RWPE2 (cell line): ENCODE measurements at regions not wholly inside any gene's neighbourhood (a gene's known extent, or its start where the extent isn't known, plus 50 kb on each side); places are given as distances from the start of the nearest gene placed in this dataset.

Experiments used
- ATAC-seq: fragments of 200-7000 bp; cut with Tn5 transposase; 3 replicates; pipeline ENCODE4 v1.9.1; 2021; ENCODE audit warnings: low read depth
- DNase-seq: peaks from one replicate; pipeline ENCODE4 v3.0.0-alpha.2; 2020; ENCODE audit warnings: low spot score
- H3K27ac ChIP-seq: fragments of 450-650 bp; 2 replicates; pipeline ENCODE4 v1.5.1; 2017; ENCODE audit warnings: mild to moderate bottlenecking; ENCODE audit not compliant: poor library complexity, severe bottlenecking
- H3K27me3 ChIP-seq: fragments of 250-450 bp; sonication (Bioruptor Pico); 2 replicates; pipeline ENCODE4 v1.5.1; 2021; ENCODE audit warnings: mild to moderate bottlenecking, moderate library complexity; ENCODE audit not compliant: insufficient read depth, poor library complexity, severe bottlenecking
- H3K36me3 ChIP-seq: fragments of 250-450 bp; sonication (Bioruptor Pico); 2 replicates; pipeline ENCODE4 v1.5.1; 2020; ENCODE audit warnings: low read depth, mild to moderate bottlenecking, moderate library complexity
- H3K4me1 ChIP-seq: fragments of 250-450 bp; sonication (Bioruptor Pico); 2 replicates; pipeline ENCODE4 v1.5.1; 2021; ENCODE audit warnings: mild to moderate bottlenecking, moderate library complexity; ENCODE audit not compliant: insufficient read depth, poor library complexity, severe bottlenecking
- H3K4me3 ChIP-seq: fragments of 250-450 bp; sonication (Bioruptor Pico); 2 replicates; pipeline ENCODE4 v1.5.1; 2021; ENCODE audit warnings: mild to moderate bottlenecking, moderate library complexity; ENCODE audit not compliant: severe bottlenecking
- H3K9me3 ChIP-seq: fragments of 250-450 bp; sonication (Bioruptor Pico); 2 replicates; pipeline ENCODE4 v1.5.1; 2021; ENCODE audit warnings: mild to moderate bottlenecking, moderate library complexity; ENCODE audit not compliant: severe bottlenecking
- TF ChIP-seq, protein P1 (sequence below): fragments of 450-650 bp; IDR thresholded peaks from one replicate; pipeline ENCODE4 v1.5.1; 2017; ENCODE audit warnings: mild to moderate bottlenecking, moderate library complexity; ENCODE audit not compliant: poor library complexity, severe bottlenecking

DNA sequence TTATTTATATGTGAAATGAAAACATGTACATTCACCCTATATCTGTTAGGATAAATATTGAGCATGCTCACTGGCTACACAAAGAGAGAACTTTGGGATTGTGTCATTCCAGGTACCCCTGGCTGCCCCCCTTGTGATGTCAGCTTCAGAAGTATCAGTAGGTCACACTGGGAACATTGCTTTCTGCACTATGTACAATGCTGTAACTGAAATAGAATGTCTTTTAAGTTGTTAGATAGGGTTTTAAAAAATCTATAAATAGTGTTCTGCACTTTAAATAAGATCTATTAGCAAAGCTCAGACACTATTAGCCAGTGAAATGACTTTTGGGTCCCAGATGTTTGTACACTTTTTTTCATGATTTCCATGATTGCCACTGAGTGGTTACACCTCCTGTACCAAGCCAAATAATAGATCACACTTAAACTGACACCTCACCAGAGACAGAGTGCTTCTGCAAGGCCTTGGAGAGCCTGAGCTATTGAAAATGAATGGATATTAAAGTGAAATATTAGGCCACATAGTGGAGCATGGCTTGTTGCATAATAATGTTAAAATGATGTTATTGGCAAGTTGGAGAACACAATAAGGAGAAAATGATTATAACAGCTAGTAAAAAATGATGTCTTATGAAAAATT lies 297.0 kb upstream of the NXPH2 start:
- H3K4me1 ChIP-seq, result no peaks in the 10 kb centered on the region
- no peaks in the 10 kb centered on the region for H3K27me3 ChIP-seq
- no peaks in the 10 kb centered on the region for H3K36me3 ChIP-seq
- H3K9me3 ChIP-seq, result no peaks in the 10 kb centered on the region
- DNase-seq (no peak), ATAC-seq (no peak)
- H3K27ac ChIP-seq, result no peak overlapping the region
- H3K4me3 ChIP-seq, result no peak overlapping the region
- TF ChIP-seq, protein P1, sequence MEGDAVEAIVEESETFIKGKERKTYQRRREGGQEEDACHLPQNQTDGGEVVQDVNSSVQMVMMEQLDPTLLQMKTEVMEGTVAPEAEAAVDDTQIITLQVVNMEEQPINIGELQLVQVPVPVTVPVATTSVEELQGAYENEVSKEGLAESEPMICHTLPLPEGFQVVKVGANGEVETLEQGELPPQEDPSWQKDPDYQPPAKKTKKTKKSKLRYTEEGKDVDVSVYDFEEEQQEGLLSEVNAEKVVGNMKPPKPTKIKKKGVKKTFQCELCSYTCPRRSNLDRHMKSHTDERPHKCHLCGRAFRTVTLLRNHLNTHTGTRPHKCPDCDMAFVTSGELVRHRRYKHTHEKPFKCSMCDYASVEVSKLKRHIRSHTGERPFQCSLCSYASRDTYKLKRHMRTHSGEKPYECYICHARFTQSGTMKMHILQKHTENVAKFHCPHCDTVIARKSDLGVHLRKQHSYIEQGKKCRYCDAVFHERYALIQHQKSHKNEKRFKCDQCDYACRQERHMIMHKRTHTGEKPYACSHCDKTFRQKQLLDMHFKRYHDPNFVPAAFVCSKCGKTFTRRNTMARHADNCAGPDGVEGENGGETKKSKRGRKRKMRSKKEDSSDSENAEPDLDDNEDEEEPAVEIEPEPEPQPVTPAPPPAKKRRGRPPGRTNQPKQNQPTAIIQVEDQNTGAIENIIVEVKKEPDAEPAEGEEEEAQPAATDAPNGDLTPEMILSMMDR, result no peak

DNA sequence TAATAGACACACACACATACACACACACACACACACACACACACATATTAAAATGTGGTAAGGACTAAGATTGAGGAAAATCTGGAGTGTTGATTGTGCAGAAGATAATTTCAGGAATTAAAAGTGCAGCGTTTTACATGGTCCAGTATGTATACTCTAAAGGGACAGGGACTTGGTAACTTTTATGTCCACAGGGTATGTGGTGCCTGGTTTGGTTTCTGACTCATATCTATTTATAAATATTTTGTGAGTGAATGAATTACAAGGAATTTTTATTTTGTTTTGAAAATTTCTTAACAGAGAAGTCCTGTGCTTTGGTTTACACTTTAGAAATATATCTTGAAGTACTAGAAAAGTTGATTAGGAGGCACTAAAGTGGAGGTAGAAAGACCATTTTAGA lies 287.7 kb upstream of the NXPH2 start:
- Histone ChIP-seq H3K9me3 (no peaks in the 10 kb centered on the region), H3K27ac (no peak overlapping the region), H3K4me1 (no peaks in the 10 kb centered on the region), H3K36me3 (no peaks in the 10 kb centered on the region), H3K27me3 (peaks cover 5% of the 10 kb centered on the region), H3K4me3 (no peak overlapping the region)
- no peak for DNase-seq
- ATAC-seq, result no peak
- TF ChIP-seq, protein P1, result no peak

DNA sequence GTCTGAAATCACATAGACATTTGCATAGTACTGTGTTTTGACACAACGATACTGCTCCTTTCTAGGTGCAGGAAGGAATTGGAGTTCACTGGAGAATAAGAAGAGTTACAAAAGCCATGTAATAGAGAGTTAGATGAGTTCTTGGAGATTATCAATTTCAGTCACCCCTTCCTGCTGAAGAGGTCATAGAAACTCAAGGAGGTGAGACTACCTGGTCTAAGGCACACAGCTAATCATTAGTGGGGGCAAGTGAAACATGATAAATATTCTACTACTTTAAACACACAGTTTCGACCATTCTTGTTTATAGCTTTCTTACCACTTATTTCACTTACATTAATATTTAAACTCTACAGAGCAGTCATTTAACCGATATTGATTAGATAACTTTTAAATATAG lies 286.9 kb upstream of the NXPH2 start:
- Histone ChIP-seq H3K36me3 (no peaks in the 10 kb centered on the region), H3K9me3 (no peaks in the 10 kb centered on the region), H3K27me3 (peaks cover 5% of the 10 kb centered on the region), H3K4me1 (no peaks in the 10 kb centered on the region), H3K27ac (no peak overlapping the region), H3K4me3 (no peak overlapping the region)
- DNase-seq (no peak), ATAC-seq (no peak)
- TF ChIP-seq, protein P1, result no peak

DNA sequence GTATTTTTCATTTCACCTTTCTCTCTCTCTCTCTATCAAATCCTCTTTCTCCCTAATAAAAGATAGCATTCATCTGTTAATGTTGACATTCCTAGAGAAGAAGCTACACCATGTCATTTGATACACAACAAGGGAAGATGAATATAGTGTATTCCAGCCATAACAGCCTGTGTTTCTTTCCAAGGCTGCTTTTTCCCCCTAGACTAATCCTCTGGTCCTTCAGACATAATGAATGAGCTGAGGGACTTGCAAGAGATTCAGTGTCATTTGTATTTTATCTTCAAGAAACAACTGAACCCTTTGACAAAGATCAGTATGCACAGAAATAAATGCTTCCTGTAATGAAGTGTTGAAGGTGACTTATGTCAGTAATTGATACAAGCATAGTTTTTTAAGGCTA lies 284.0 kb upstream of the NXPH2 start:
- TF ChIP-seq, protein P1, result no peak
- no peak overlapping the region for H3K4me3 ChIP-seq
- H3K36me3 ChIP-seq, result no peaks in the 10 kb centered on the region
- H3K4me1 ChIP-seq, result no peaks in the 10 kb centered on the region
- H3K27ac ChIP-seq, result no peak overlapping the region
- peaks cover 8% of the 10 kb centered on the region for H3K27me3 ChIP-seq
- DNase-seq, result no peak
- no peaks in the 10 kb centered on the region for H3K9me3 ChIP-seq
- ATAC-seq, result no peak

DNA sequence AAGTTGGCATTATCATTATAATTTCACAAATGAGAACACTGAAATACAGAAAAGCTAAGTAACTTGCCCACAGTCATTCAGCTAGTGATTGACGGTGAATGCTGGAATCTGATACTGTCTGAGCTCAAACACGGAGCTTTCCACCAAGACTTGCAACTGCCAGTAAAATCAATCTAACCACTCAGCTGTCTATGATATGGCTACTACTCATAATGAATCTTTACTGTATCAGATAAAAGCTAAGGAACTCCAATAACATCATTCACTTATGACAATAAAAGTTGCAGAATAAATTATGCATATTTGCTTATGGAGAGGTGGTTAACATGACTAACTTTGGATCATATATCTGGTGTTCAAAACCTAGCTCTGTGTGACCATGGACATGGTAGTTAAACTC lies 279.4 kb upstream of the NXPH2 start:
- Histone ChIP-seq H3K27ac (no peak overlapping the region), H3K9me3 (no peaks in the 10 kb centered on the region), H3K4me3 (no peak overlapping the region), H3K4me1 (no peaks in the 10 kb centered on the region), H3K27me3 (peaks cover 3% of the 10 kb centered on the region), H3K36me3 (no peaks in the 10 kb centered on the region)
- no peak for DNase-seq
- TF ChIP-seq, protein P1, result no peak
- no peak for ATAC-seq
